GM18511 (cell line): ENCODE measurements at regions not wholly inside any gene's neighbourhood (a gene's known extent, or its start where the extent isn't known, plus 50 kb on each side); places are given as distances from the start of the nearest gene placed in this dataset.
"Not testable (repeated sequence)": the region's sequence is repeated elsewhere in the genome, so short reads cannot be mapped to it uniquely, and the experiment has no call there.

Source experiments
- ATAC-seq: cut with Tn5 transposase; IDR thresholded peaks from one replicate; pipeline ENCODE4 v1.9.1; 2021; ENCODE audit warnings: mild to moderate bottlenecking, moderate library complexity; ENCODE audit not compliant: unreplicated experiment

DNA sequence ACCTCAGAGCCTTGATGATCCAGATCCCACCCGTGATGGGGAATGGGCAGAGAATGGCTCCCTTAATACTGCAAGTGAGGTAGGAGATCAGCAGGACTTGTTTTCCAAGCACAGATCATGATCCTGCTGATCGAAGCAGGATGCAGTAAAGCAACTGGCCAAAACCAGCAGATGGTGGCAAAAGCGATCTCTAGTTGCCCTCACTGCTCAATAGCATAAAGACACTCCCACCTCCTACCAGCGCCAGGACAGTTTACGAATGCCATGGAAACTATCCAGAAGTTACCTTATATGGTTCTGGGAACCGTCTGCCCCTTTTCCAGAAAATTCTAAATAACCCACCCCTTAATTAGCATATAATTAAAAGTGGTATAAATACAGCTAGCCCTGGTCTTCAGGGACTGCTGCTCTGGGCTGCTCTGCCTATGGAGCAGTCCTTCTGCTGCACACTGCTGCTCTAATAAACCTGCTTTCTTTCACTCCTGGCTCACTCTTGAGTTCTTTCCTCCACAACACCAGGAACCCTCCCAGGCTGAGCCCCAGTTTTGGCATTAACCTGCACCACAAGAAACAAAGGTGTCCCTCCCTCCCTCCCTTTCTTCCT lies 415.8 kb downstream of the PREX1 start:
- no peak for ATAC-seq

DNA sequence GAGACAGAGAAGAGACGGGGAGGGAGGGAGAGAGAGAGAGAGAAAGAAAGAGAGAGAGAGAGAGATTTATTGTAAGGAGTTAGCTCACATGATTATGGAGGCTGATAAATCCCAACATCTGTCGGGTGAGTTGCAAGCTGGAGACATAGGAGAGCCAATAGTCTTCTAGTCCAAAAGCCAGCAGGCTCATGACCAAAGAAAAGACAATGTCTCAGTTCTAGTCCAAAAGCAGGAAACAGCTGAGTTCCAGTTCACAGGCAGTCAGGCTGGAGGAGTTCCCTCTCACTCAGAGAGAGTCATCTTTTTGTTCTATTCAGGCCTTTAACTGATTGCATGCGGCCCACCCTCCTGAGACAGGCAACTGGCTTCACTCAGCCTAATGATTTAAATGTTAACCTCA lies 416.6 kb downstream of the PREX1 start:
- ATAC-seq = no peak

DNA sequence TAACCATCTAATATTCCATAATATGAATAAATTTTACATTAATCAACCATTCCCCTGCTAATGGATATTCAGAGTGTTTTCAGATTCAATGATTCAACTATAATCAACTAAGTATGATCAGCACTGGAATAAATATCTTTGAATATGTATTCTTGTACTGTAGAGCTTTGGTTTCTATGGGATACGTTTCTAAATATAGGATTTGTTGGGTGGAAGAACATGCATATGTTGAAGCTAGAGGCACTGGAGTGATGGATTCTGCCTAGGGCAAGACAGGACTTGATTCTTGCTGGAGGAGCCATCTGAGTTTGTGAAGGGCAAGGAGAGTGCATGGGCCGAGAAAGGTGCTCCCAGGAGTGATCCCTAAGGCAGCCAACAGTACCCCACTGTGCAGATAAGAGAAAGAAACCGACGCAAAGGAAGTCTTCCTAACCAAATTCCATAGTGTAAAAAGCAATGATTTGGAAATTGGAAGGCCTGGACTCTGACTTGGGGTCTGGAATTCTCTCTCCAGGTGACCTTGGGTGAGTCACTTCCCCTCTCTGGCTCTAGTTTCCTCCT lies 418.7 kb downstream of the PREX1 start:
- no peak for ATAC-seq

DNA sequence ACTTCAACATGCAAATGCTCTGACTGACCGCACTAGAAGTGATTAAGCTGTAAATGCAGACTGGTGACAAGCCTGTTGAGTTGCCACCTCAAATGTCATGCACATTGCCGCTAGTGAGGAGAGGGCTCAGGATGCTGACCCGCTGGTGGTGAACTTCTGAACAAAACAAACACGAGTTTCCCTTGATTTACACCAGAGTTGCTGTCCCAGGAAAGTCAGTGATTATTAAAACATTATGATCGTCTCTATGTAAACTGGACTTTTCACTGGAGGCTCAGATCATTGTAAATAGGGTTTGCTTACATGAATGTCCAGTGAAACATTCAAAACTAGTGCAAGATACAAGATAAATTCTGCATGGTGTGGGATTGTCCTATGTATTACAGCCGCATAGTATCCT lies 420.1 kb downstream of the PREX1 start:
- ATAC-seq = no peak

DNA sequence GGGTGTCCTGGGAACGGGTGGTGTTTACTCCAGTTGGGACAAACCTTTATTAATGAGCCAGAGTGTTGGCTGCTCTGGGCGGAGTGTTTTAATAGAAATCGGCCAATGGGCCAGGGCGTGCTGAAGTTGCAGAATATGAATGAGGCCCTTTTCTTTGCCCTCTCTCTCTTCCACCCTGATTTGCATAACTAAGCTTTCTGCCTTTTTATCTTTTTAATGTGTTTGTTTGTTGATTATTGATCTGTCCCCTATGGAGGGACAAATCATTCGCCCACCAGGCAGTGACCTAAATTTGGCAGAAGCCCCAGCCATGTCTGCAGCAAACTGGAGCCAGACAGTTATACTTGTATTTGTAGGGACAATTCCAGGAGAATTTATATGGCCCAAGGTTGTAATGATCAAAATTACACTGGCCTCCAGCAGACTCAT lies 420.9 kb downstream of the PREX1 start:
- no peak for ATAC-seq

DNA sequence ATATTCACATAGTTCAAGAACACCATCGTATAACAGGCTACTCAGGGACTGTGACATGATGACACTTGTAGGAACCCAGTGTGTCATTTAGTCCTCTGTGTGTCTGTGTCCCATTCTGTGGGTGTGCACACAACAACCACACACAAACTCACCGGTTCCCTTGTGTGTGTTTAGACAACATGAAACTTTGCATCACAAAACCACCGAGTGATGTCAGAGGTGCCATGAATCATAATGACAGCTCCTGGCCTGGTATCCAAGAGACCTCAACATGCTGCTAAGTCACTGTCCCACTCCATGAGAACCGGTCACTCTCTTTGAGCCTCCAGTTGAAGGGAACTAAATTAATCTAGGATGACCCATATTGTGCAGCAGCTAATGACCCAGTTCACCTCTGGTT lies 421.3 kb downstream of the PREX1 start:
- no peak for ATAC-seq

DNA sequence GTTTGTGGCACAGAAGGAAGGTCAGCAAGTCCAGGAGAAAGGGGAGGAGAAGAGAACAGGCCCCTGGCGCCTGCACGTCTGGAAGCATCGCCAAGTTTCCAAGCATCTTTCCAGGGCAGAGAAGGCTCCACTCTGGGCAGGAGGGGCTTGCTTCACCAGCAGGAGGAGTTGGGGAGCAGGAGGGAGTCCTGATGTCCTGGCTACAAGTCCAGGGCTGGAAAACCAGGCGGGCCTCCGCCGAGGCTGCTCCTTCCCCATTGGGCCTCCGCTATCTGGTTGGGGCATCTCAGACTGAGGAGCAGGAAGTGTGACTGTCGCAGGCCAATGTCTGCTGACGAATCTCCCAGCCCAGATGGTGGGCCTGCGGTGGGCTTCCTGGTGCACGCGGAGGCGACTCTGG lies 421.9 kb downstream of the PREX1 start:
- ATAC-seq = no peak

DNA sequence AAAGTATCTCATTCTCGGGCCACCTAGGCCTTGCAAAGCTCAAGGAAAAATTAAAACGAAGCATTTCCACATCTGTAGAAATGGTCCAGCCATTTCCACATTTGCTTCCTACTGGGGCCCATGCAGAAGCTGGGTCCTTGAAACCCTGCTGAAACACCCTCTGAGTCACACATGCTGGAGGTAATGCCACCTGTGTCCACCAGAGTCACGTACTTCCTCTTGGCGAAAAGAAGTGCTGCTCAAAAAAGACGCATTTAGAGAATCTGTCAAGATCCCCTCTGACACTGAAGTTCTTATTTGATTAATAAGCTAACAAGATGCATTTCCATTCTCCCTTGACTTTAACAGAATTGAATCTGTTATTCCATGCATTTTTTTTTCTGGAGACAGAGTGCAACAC lies 423.2 kb downstream of the PREX1 start:
- ATAC-seq = no peak

DNA sequence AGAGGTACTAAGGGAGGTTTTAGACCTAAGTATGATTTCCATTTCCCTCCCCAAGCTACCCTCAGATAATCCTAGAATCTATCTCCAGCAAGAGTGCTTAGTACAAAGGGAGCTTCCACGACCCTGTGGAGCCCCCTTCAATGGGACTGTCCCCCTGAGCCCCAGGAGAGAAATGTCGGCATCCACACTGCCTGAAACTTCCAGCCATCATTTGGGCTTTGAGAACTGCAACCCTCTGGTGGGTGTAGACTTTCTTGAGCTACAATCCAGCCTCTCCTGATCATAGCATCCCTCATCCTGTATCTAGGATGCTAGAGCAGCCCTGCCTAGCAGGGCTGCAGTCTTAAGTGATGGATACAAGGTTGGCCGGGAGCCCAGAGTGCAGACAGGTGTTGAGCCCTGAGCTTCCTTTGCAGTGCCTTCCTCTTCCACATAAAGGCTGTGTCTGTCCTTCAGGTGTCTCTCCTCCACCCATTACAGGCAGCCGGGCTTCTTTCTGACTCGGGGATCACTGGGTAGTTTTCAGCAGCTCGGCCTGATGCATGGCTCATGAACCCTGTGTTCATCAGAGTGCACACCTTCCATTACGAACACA lies 424.5 kb downstream of the PREX1 start:
- no peak for ATAC-seq

DNA sequence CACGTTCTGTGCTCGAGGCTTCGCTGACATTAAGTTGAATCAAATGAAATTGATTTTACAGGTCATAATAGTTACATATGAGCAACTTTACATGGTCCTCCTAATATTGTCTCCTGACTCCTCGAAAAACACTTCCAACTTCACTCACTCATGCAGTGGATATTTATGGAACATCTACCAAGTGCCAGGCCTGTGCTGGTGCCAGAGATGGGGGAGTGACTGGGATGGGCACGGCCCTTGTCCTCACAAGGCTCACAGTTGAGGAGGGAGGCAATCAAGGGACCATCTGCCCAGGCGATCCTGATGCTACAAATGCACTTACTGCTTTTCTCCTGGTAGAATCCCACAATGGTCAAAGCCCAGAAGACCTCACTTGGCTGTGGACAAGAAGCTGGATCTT lies 426.4 kb downstream of the PREX1 start:
- ATAC-seq = no peak

DNA sequence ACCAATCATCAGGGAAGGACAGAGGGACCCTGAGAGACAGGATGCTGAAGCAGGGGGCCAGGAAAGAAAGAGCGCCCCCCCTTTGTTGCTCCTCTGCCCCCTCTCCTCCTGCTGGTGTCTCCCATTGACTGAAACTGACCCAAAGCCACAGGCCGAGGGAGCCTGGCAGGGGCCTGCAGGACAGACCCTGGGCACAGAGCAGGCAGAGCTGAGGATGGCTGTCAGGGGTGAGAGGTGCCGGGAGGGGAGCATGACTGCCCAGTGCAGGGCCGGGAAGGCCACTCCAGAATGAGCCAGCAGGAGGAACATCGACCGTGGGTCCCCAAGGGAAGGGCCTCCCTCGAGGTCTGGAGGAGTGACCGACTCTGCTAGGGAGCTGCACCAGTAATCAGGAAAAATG lies 427.8 kb downstream of the PREX1 start:
- no peak for ATAC-seq

DNA sequence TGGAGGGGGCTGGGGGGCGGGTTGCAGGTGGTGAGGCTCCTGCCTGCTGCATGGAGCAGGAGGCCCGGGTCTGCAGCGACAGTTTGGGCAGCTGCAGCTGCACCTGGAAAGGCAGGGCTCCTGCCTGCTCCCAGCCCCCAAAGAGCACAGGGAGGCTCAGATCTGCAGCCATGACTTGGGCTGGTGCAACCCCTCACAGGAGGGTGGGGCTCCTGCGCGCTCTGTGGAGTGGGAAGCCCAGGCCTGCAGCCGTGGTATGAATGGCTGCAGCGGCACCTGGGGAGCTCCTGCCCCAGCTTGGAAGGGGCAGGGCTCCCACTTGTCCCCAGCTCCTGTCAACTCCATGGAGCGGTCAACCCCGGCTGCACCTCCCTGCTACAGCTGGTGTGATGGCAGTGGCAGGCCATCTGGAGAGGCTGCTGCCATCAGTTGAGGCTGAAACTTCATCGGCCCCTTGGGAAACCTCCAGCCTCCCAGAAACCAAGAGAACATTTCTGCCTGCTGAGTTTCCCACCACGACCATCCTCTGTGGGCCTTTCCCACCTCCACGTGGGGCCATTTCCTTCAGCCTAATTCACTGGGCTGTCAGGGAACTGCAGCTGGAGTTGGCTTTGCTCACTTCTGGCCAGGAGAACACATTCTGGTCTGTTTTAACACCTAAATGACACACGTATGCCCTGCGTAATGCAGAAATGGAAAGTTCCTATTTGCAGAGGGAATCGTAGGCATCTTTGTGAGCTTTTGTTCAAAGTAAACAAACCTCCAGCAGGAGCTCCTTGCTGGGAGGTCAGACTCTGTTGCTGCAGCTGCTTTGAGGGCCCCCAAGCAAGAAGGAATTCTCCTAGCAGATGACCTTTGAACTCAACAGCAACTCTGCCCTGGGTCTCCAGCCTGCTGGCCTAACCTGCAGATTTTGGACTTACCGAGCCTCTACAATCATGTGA lies 429.0 kb downstream of the PREX1 start:
- no peak for ATAC-seq

DNA sequence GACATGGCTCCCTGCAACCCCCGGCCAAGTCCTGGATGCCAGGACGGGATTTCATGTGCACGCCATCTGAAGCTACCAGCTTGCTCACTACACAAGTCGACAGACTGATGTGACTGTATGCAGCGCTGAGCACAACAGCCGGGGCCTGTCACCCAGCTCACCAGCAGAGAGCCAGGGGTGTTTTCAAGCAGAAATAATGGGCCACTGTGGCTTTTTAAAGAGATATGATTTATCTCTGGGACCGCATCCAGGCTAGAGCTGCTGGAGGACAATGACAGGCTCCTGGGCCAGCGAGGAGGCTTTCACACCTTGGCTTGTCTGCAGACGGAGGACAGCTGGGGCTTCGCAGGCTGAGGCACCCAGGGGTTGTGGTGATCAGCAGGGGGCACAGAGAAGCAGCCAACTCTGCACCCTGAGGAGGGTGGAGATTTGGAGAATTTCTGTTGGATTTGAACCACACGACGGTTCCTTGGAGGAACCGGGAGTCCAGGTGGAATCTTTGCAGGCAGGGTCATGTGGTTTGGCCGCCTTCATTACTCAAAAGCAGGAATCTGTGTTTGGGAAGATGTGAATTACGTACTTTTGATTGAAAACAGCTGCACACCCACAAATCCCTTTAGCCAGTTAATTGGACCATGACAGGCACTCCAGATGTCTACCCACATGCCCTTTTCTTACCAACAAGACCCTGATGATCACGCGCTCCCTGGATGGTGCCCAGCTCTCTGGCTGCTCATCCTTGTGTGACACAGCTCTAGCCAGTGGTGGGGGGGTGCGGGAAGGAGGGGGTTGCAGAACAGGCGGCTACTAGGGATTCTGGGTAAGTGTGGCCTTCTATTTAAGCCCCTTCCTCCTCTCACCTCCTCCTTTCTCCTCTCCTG lies 430.6 kb downstream of the PREX1 start:
- not testable (repeated sequence) for ATAC-seq

DNA sequence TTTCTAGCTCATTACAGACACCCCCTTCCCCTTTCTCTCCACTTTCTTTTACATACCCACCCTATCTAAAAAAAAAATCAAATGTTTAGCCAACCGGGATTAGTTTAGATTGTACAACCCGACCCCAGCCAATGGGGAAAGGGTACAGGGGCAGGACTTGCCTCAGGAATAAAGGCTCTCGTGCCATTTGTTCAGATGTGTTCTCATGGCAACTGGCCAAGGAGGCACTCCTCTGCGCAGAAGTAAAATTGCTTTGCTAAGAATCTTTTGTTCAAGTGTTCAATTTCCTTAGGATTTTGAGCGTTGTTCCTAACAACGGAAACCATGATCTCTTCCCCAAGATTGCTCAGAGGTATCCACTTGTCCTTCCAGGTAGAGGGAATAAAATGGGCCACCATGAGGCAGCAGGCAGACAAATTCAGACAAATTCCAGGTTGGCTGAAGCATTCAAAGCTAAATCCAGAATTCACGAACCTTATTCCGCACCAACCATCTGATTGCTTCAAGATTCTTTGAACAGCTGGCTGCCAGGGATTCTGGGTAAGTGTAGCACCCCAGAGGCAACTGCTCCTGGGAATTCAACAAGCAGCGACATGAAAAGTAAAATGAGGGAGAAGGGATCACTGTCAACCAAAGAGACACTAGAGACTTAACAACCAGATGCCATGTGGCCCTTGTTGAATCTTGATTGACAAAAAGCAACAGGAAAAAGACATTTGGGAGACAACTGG lies 431.8 kb downstream of the PREX1 start:
- ATAC-seq = no peak

DNA sequence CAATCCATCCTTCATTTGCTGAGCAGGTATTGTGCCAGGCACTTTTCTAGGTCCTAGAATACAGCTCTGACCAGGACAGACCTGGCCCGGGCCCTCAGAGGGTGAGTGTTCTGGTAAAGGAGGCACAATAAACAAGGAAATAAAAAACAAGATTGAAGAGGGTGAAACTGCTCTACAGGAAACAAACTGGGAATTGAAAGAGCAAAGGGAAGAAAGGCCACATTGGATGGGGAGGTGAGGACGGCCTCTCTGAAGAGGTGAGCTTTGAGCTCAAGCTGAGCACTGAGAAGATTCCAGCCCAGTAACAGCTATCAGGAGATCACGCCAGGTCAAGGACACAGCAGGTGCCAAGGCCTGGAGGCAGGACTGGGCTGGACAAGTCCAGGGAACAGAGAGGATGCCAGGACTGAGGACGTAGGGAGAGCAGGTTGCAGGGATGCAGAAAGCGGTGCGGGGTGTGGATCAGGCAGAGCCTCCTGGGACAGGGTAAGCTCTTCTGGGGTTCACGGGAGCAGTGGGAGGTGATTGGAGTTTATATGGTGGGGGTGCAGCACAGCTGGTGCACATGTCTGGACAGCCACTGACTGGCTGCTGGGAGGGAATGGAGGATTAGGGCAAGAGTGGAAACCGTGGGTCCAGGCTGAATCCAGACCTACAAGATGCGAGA lies 433.3 kb downstream of the PREX1 start:
- ATAC-seq = no peak

DNA sequence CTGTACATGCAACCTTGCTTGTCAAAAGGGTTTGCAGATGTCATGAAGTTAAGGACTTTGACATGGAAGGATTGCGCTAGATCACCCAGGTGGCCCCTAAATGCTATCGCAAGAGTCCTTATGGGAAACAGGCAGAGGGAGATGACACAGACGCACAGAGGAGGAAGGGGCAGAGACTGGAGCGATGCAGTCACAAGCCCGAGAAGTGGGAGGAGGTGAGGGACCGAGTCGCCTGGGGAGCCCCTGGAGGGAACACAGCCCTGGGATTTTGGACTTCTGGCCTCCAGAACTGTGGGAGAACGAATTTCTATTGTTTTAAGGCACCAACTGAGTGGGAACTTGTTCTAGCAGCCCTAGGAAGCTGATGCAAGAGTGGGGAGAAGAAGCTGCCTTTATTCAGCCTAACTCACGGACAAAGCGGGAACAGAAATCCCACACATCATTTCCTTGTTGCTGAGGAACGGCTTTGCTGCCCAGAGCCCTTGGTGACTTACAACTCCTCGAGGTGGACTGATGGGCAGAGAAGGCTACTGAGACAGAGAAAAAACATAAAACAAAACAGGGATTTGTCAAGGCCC lies 434.0 kb downstream of the PREX1 start:
- ATAC-seq = no peak

DNA sequence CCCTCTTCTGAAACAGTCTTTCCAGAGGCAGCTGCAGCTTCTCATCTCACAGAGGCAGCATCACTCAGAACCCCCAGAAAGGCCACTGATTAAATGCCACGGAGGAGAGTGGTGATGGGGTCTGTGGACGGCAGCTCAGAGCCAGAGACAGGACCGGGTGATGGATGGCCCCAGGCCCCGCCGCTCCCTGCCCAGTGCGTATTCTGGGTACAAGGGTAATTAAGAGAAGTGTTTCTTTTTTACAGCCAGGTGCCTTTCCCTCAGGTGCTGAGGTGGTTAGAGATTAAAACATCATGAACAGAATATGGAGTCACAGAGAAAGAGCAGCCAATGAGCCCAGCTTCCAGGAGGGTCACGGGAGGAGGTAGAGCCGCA lies 434.5 kb downstream of the PREX1 start:
- ATAC-seq = no peak

DNA sequence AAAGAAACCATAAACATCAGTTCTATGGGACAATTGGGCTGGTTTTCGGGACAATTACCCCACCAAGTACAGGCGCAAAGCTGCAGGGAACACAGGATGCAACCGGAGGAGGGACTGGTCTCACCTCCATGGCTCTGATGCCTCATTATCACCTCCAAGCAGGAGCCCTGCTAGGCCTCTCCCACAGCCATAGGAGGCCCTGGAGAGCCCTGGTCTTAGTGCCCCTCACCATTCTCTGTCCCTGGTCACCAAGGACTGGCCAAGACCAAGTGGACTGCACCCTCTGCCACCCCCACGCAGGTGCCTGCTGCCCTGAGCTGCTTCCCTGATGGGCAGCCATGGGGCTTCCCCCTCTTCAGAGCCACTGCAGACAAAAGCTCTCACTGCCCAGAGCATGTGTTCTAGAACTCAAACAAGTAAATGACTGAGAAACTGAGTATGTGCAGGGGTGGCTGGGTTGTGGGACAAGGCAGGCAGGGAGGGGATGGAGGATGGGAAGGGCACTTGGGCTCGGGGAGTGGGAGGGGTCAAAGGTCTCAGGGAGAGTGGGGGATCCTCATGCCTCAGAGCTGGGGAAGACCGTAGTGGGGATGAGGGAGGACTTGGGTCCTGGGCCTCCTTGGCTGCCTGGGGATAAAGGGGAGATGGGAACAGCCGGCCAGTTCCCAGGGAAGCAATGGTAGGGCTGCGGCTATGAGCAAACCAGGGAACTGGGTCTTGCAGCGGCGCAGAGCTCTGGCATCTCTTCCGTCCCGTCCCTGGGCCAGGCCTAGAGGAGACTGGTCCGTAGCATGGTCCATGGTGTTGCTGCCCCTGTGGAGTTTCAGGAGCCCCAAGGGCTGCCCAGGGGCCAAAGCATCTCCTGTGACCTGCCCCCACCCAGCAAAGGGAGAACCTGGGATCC lies 435.1 kb downstream of the PREX1 start:
- ATAC-seq = no peak
